AG04450 (cell line): ENCODE measurements at regions not wholly inside any gene's neighbourhood (a gene's known extent, or its start where the extent isn't known, plus 50 kb on each side); places are given as distances from the start of the nearest gene placed in this dataset.

Experiments used
- CTCF ChIA-PET: fragments of 300-600, 350-600 bp; formaldehyde crosslinking; extraction: SDS; loops from one replicate; lab custom pipeline; 2022; ENCODE audit warnings: antibody characterized with exemption, inconsistent platforms; lab: Charles Lee
- POLR2A ChIA-PET: fragments of 350-600 bp; formaldehyde crosslinking; extraction: SDS; loops from one replicate; lab custom pipeline; 2021; ENCODE audit warnings: antibody characterized with exemption, inconsistent platforms; lab: Yijun Ruan, JAX
- DNase-seq: peaks from one replicate; pipeline ENCODE4 v3.0.0-alpha.2; 2011; ENCODE audit warnings: low read depth, low spot score
- H3K27ac ChIP-seq: one replicate; pipeline ENCODE4 v1.5.1; 2012; ENCODE audit warnings: low read depth, low read length, control low read depth
- H3K27me3 ChIP-seq: one replicate; pipeline ENCODE4 v1.6.0; 2012; ENCODE audit warnings: low read length; ENCODE audit not compliant: control insufficient read depth, insufficient read depth
- H3K4me3 ChIP-seq: 2 replicates; pipeline ENCODE4 v1.5.1; 2011; ENCODE audit warnings: mild to moderate bottlenecking, low read depth, low read length, control low read depth
- H3K9me3 ChIP-seq: 2 replicates; pipeline ENCODE4 v1.5.1; 2012; ENCODE audit warnings: low read length; ENCODE audit not compliant: control insufficient read depth, insufficient read depth
- CTCF ChIP-seq: IDR thresholded peaks from 2 replicates; pipeline ENCODE4 v1.5.1; 2011; ENCODE audit warnings: low read depth, low read length, control low read depth, inconsistent platforms

- no peaks in the 10 kb centered on the region for H3K9me3 ChIP-seq
- ChIA-PET POLR2A (no interaction called here), CTCF (no interaction called here)
- no peak overlapping the region for H3K4me3 ChIP-seq
- no peak for TF ChIP-seq CTCF
- no peak for DNase-seq
- H3K27ac ChIP-seq: no peak overlapping the region
- peaks cover 3% of the 10 kb centered on the region for H3K27me3 ChIP-seq
Observed at GRCh38 chr5:82859451-82860140, 217.6 kb downstream of the TMEM167A start.

- Histone ChIP-seq H3K4me3 (no peak overlapping the region), H3K27me3 (peaks cover 2% of the 10 kb centered on the region), H3K9me3 (no peaks in the 10 kb centered on the region), H3K27ac (no peak overlapping the region)
- ChIA-PET POLR2A (no interaction called here), CTCF (no interaction called here)
- no peak for TF ChIP-seq CTCF
- no peak for DNase-seq
Observed at GRCh38 chr5:82858151-82859025, 218.8 kb downstream of the TMEM167A start.

- no peak for TF ChIP-seq CTCF
- Histone ChIP-seq H3K4me3 (no peak overlapping the region), H3K27ac (no peak overlapping the region), H3K9me3 (no peaks in the 10 kb centered on the region), H3K27me3 (peaks cover 2% of the 10 kb centered on the region)
- no peak for DNase-seq
- ChIA-PET CTCF (no interaction called here), POLR2A (no interaction called here)
Observed at GRCh38 chr5:82855893-82856550, 221.2 kb downstream of the TMEM167A start.

- H3K27ac ChIP-seq: no peak overlapping the region
- no peak for TF ChIP-seq CTCF
- ChIA-PET CTCF (no interaction called here), POLR2A (no interaction called here)
- H3K27me3 ChIP-seq: peaks cover 2% of the 10 kb centered on the region
- H3K9me3 ChIP-seq: no peaks in the 10 kb centered on the region
- H3K4me3 ChIP-seq: no peak overlapping the region
- no peak for DNase-seq
Observed at GRCh38 chr5:82854956-82855355, 222.2 kb downstream of the TMEM167A start.
